ENCODE measurements at regions not wholly inside any gene's neighbourhood (a gene's known extent, or its start where the extent isn't known, plus 50 kb on each side); places are given as distances from the start of the nearest gene placed in this dataset.

- no peak for TF ChIP-seq USF1 (CRISPR knock-in tag; IDR thresholded peaks at IDR 0.05)
- no peak for TF ChIP-seq ZNF219 (CRISPR knock-in tag; IDR thresholded peaks at IDR 0.05; ENCODE audit: borderline replicate concordance)
Measured at GRCh38 chr2:15827001-15827400, 113.3 kb upstream of the MYCN start (continued).

GRCh38 chr2:15828576-15828975 is 111.8 kb upstream of the MYCN start:
- Mint-ChIP-seq H3K9me3 (peaks cover 3% of the 10 kb centered on the region; the same call in 1 of the 2 replicates), H3K27me3 (ENCODE audit: low read depth) (no peaks in the 10 kb centered on the region; the same call in 1 of the 2 replicates), H3K27ac (no peak overlapping the region), H3K36me3 (no peaks in the 10 kb centered on the region), H3K4me1 (peaks cover 16% of the 10 kb centered on the region), H3K4me3 (no peak overlapping the region)
- no peak for TF ChIP-seq ZSCAN18 (CRISPR knock-in tag; IDR thresholded peaks at IDR 0.05)
- TF ChIP-seq TEAD4 (CRISPR knock-in tag; IDR thresholded peaks at IDR 0.05) = no peak
- no peak for TF ChIP-seq ZNF219 (CRISPR knock-in tag; IDR thresholded peaks at IDR 0.05; ENCODE audit: borderline replicate concordance)
- TF ChIP-seq OVOL2 (CRISPR knock-in tag; IDR thresholded peaks at IDR 0.05; ENCODE audit: borderline replicate concordance) = no peak
- no peak for TF ChIP-seq ZNF281 (CRISPR knock-in tag; IDR thresholded peaks at IDR 0.05)
- no peak for TF ChIP-seq MAX (CRISPR knock-in tag; IDR thresholded peaks at IDR 0.05)
- TF ChIP-seq TP53 (CRISPR knock-in tag; IDR thresholded peaks at IDR 0.05) = no peak
- no peak for TF ChIP-seq JAZF1 (CRISPR knock-in tag; IDR thresholded peaks at IDR 0.05)
- TF ChIP-seq NFATC4 (CRISPR knock-in tag; IDR thresholded peaks at IDR 0.05) = no peak
- no peak for TF ChIP-seq NR3C1 (CRISPR knock-in tag; conservative IDR thresholded peaks at IDR 0.05; ENCODE audit: low read depth)
- no peak for TF ChIP-seq HMGA2 (CRISPR knock-in tag; IDR thresholded peaks at IDR 0.05)
- TF ChIP-seq FOXK1 (CRISPR knock-in tag; IDR thresholded peaks at IDR 0.05) = no peak
- no peak for TF ChIP-seq ETV6 (CRISPR knock-in tag; IDR thresholded peaks at IDR 0.05)
- TF ChIP-seq AFF4 (CRISPR knock-in tag; IDR thresholded peaks at IDR 0.05; ENCODE audit: borderline replicate concordance) = no peak
- no peak for TF ChIP-seq STAT6 (CRISPR knock-in tag; conservative IDR thresholded peaks at IDR 0.05; ENCODE audit: low read depth)
- TF ChIP-seq ATF1 (CRISPR knock-in tag; IDR thresholded peaks at IDR 0.05) = no peak
- ChIA-PET POLR2A (no interaction called here), CTCF (no interaction called here)
- DNase-seq (ENCODE audit: low spot score) = no peak
- no peak for ATAC-seq
